NCI-H146 treated with DMSO at 0.1 percent for 48 hours (cell line): ENCODE measurements at regions not wholly inside any gene's neighbourhood (a gene's known extent, or its start where the extent isn't known, plus 50 kb on each side); places are given as distances from the start of the nearest gene placed in this dataset.
"Not testable (repeated sequence)": the region's sequence is repeated elsewhere in the genome, so short reads cannot be mapped to it uniquely, and the experiment has no call there.

ENCODE experiments used
- DNase-seq: peaks from one replicate; lab custom pipeline; 2025; ENCODE audit not compliant: unreplicated experiment; lab: John Stamatoyannopoulos, UW

DNA sequence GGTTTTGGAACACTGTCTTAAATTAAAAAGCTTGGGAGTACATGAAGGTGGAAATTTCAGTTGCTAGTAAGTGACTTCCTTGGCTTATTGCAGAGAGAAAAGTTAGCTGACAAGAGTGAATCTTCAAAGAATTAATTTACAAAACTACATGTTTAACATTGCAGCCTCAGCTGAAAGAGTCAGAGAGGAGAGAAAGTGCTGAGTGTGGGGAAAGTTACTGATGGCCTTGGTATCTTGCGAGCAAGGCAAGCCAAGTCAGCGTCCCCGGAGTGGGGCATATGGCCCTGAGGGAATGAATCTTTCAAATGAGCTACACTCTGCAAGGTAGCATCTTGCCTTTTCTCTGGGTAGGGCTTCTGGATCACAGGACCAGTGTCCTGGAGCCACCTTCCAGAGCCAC lies 131.3 kb downstream of the LPIN1 start:
- no peak for DNase-seq

- DNase-seq: not testable (repeated sequence)
These were observed 138.8 kb downstream of the LPIN1 start for GRCh38 chr2:11885253-11885652.

- DNase-seq: not testable (repeated sequence)
These were observed 140.5 kb downstream of the LPIN1 start for GRCh38 chr2:11886899-11887298.

GRCh38 chr2:11889101-11889850 lies 142.8 kb downstream of the LPIN1 start:
- no peak for DNase-seq

GRCh38 chr2:11889854-11890253 lies 143.4 kb downstream of the LPIN1 start:
- no peak for DNase-seq

DNA sequence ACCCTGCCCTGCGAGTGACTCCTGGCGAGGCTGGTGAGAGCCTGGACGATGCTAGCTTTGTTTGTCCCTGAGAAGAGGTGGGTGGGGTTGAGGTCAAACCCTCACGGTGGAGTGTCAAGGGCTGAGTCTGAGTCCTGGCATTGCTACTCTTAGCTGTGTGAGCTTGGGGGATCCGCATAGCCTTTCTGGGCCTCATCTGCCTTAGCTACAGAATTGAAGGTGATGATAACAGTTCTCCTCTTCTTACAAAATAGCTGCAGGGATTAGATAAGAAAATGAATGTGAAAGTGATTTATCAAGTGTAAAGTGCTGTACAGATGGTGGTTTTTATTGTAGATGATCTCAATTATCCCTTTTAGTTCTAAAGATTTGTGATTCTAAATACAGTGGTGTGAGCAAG lies 144.6 kb downstream of the LPIN1 start:
- no peak for DNase-seq

- DNase-seq: no peak
These were observed 145.4 kb downstream of the LPIN1 start for GRCh38 chr2:11891671-11892440.

- no peak for DNase-seq
These were observed 150.0 kb downstream of the LPIN1 start for GRCh38 chr2:11896386-11896785.

DNA sequence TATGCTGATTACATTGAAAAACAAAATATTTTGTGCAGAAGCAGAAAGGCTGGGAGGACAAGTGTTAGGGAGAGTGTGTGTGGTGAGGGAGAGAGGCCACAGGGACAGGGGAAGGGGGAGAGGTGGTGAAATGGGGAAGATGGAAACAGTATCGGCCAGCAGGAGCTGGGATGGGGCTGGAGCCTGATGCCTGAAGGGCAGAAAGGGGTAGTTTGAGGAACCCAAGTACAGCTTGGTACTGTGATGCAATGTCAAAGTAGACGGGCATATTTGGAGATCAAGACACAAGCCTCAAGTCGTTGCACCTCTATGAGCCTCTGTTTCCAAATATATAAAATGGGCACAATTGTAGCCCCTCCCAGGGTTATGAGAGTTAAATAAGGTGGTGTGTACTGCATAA lies 152.1 kb downstream of the LPIN1 start:
- no peak for DNase-seq

- DNase-seq: no peak
These were observed 152.9 kb downstream of the LPIN1 start for GRCh38 chr2:11899264-11899818.

GRCh38 chr2:11900891-11901290 lies 154.5 kb downstream of the LPIN1 start:
- not testable (repeated sequence) for DNase-seq

- no peak for DNase-seq
These were observed 155.1 kb downstream of the LPIN1 start for GRCh38 chr2:11901351-11902069.

DNA sequence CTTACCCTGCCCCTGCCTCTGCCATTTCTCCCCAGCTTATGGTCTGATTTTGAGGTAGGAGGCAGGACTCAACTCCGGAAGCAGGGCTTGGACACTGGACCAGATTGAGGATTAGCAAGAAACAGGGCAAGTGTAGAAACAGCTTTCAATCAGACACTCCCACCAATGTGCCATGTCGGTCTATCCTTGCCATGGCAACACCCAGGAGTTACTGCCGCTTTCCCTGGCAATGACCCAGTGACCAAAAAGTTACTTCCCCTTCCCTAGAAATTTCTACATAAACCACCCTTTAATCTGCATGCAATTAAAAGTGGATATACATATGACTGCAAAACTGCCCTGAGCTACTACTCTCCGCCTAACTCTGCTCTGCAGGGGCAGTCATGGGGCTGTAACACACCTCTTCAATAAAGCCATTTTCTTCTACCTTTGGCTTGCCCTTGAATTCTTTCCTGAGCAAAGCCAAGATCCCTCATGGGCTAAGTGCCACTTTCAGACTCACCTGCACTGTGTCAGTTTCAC lies 156.7 kb downstream of the LPIN1 start:
- DNase-seq: no peak

DNA sequence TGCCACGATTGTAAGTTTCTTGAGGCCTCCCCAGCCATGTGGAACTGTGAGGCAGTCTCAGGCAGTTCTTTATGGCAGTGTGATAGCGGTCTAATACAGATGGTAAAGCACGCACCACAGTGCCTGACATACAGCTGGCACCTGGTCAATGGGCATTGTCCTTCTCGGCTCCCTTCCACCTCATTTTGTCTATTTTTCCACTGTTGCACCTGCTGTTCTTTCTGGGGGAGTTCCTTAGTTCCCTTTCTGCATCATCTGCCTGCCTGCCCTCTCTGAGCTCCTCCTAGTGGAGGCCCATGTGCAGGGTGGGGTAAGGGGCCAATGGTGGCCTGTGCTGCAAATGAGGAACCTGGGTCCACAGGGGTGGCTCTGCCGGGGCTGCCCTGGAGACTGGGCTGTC lies 157.6 kb downstream of the LPIN1 start:
- no peak for DNase-seq

DNA sequence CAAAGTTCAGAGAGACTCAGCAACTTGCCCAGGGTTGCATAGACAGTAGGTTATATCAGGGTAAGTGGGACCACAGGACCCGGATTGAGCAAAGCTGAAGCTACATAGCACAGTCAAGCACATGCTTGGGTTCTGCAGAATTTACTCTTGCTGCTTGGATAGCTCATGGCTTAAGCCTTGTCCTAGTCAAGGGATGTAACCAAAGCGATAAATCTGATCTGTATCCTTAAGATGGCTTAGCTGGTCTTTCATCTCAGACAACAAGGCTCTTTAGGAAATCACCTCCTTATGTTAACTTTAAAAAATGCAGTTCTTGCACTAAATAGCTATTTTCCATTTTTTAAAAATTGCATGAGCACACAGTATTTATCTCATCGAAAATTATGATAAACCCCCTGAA lies 158.5 kb downstream of the LPIN1 start:
- DNase-seq: no peak

- no peak for DNase-seq
These were observed 160.8 kb downstream of the LPIN1 start for GRCh38 chr2:11907190-11907589.

DNA sequence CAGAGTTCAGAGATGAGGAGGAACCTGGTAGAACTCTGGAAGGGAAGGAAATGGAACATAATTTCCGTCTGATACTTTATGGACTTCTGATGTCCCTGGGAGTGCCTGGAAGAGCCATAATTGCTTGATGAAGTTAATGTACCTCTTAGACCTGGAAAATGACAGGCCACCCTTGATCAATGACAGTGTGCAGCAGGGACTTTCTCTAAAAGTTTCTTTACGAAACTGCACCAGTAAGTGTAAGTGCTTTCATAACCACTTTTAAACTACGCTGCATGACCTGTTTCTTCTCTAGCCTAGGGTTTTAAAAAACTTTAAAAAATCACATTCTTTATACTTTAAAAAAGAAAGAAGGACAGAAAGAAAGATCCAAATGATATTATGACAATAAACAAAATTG lies 164.5 kb downstream of the LPIN1 start:
- no peak for DNase-seq

GRCh38 chr2:11912980-11913379 lies 166.5 kb downstream of the LPIN1 start:
- no peak for DNase-seq

GRCh38 chr2:11914455-11914854 lies 168.0 kb downstream of the LPIN1 start:
- no peak for DNase-seq

- DNase-seq: no peak
These were observed 169.2 kb downstream of the LPIN1 start for GRCh38 chr2:11915650-11916049.

GRCh38 chr2:11919953-11920352 lies 173.5 kb downstream of the LPIN1 start:
- DNase-seq: no peak
